ENCODE measurements at regions not wholly inside any gene's neighbourhood (a gene's known extent, or its start where the extent isn't known, plus 50 kb on each side); places are given as distances from the start of the nearest gene placed in this dataset.

GRCh38 chr10:100634034-100634433, 98.3 kb downstream of the HIF1AN start:
- 88% methylated on average over 5 of the region's 5 CpGs for WGBS (ENCODE audit: insufficient coverage)
- Mint-ChIP-seq H3K4me1 (no peaks in the 10 kb centered on the region), H3K4me3 (no peak overlapping the region), H3K27me3 (peaks cover 36% of the 10 kb centered on the region), H3K9me3 (ENCODE audit: insufficient read depth) (no peaks in the 10 kb centered on the region), H3K27ac (no peak overlapping the region)
- ATAC-seq (ENCODE audit: low read depth) = no peak
- H3K4me2 ChIP-seq (replicated peaks; ENCODE audit: low read depth, low read length, poor library complexity, severe bottlenecking) = no peak overlapping the region
- H3K9ac ChIP-seq (ENCODE audit: low read length) = no peak overlapping the region
- no peak for TF ChIP-seq EZH2 (IDR thresholded peaks at IDR 0.05; ENCODE audit: borderline replicate concordance, insufficient read depth, low read depth, low read length, poor library complexity, severe bottlenecking)
- TF ChIP-seq CTCF (IDR thresholded peaks at IDR 0.05) = no peak
- H3K79me2 ChIP-seq (ENCODE audit: control insufficient read depth, insufficient read depth, low read length) = no peaks in the 10 kb centered on the region
- H3K27ac ChIP-seq (ENCODE audit: low read length in 2 of 2) = no peak overlapping the region
- H3K27me3 ChIP-seq (replicated peaks in 1 of 4; ENCODE audit: control extremely low read depth in 1 of 4, control insufficient read depth in 3 of 4, insufficient read depth in 4 of 4, low read length in 3 of 4) = peaks cover 0 to 15% (median 10%) of the 10 kb centered on the region in 4 experiments
- no peak overlapping the region for H3K4me3 ChIP-seq (ENCODE audit: control extremely low read depth in 1 of 5, extremely low read depth in 1 of 5, insufficient read depth in 1 of 5, low read depth in 2 of 5, low read length in 4 of 5)
- H4K20me1 ChIP-seq (ENCODE audit: control insufficient read depth, insufficient read depth, low read length, poor library complexity, severe bottlenecking) = no peaks in the 10 kb centered on the region
- H3K9me3 ChIP-seq (ENCODE audit: control extremely low read depth in 1 of 3, control insufficient read depth in 2 of 3, insufficient read depth in 1 of 3, low read length in 2 of 3) = no peaks in the 10 kb centered on the region
- no peak for DNase-seq
- no peak overlapping the region for H2AFZ ChIP-seq (ENCODE audit: insufficient read depth, low read depth, low read length, poor library complexity, severe bottlenecking)
- CTCF ChIA-PET = interaction anchor here (0.8 kb wide), 1 partner anchor 10 kb away, joined by 3 read pairs; no protein-coding TSS in a partner anchor
- intact Hi-C loops (cut with micrococcal nuclease) = no loop called here
- H3K4me1 ChIP-seq (ENCODE audit: control insufficient read depth in 2 of 2, insufficient read depth in 2 of 2, low read length in 2 of 2) = no peaks in the 10 kb centered on the region
- POLR2A ChIA-PET = no interaction called here
- H3K36me3 ChIP-seq (replicated peaks in 1 of 2; ENCODE audit: control extremely low read depth in 1 of 2, control insufficient read depth in 1 of 2, extremely low read depth in 1 of 2, insufficient read depth in 2 of 2, low read length in 1 of 2) = no peaks in the 10 kb centered on the region

GRCh38 chr10:100636848-100637553, 101.3 kb downstream of the HIF1AN start:
- Histone ChIP-seq H3K27me3 (replicated peaks in 1 of 4; ENCODE audit: control extremely low read depth in 1 of 4, control insufficient read depth in 3 of 4, insufficient read depth in 4 of 4, low read length in 3 of 4) (peaks cover 0 to 37% (median 10%) of the 10 kb centered on the region in 4 experiments), H3K4me3 (ENCODE audit: control extremely low read depth in 1 of 5, extremely low read depth in 1 of 5, insufficient read depth in 1 of 5, low read depth in 2 of 5, low read length in 4 of 5) (no peak overlapping the region), H2AFZ (ENCODE audit: insufficient read depth, low read depth, low read length, poor library complexity, severe bottlenecking) (no peak overlapping the region), H4K20me1 (ENCODE audit: control insufficient read depth, insufficient read depth, low read length, poor library complexity, severe bottlenecking) (no peaks in the 10 kb centered on the region), H3K9me3 (ENCODE audit: control extremely low read depth in 1 of 3, control insufficient read depth in 2 of 3, insufficient read depth in 1 of 3, low read length in 2 of 3) (no peaks in the 10 kb centered on the region), H3K4me1 (ENCODE audit: control insufficient read depth in 2 of 2, insufficient read depth in 2 of 2, low read length in 2 of 2) (no peaks in the 10 kb centered on the region), H3K79me2 (ENCODE audit: control insufficient read depth, insufficient read depth, low read length) (no peaks in the 10 kb centered on the region), H3K4me2 (replicated peaks; ENCODE audit: low read depth, low read length, poor library complexity, severe bottlenecking) (no peak overlapping the region), H3K27ac (ENCODE audit: low read length in 2 of 2) (no peak overlapping the region), H3K36me3 (replicated peaks in 1 of 2; ENCODE audit: control extremely low read depth in 1 of 2, control insufficient read depth in 1 of 2, extremely low read depth in 1 of 2, insufficient read depth in 2 of 2, low read length in 1 of 2) (no peaks in the 10 kb centered on the region), H3K9ac (ENCODE audit: low read length) (no peak overlapping the region)
- TF ChIP-seq EZH2 (IDR thresholded peaks at IDR 0.05; ENCODE audit: borderline replicate concordance, insufficient read depth, low read depth, low read length, poor library complexity, severe bottlenecking) (no peak), CTCF (IDR thresholded peaks at IDR 0.05) (no peak)
- H3K4me1 Mint-ChIP-seq = no peaks in the 10 kb centered on the region
- H3K4me3 Mint-ChIP-seq = no peak overlapping the region
- POLR2A ChIA-PET = no interaction called here
- no peaks in the 10 kb centered on the region for H3K9me3 Mint-ChIP-seq (ENCODE audit: insufficient read depth)
- CTCF ChIA-PET = no interaction called here
- WGBS (ENCODE audit: insufficient coverage) = 15% methylated on average over 2 of the region's 6 CpGs
- DNase-seq = no peak
- no peak for ATAC-seq (ENCODE audit: low read depth)
- no peak overlapping the region for H3K27ac Mint-ChIP-seq
- intact Hi-C loops (cut with micrococcal nuclease) = no loop called here
- H3K27me3 Mint-ChIP-seq = peaks cover 50% of the 10 kb centered on the region
